ENCODE measurements at regions not wholly inside any gene's neighbourhood (a gene's known extent, or its start where the extent isn't known, plus 50 kb on each side); places are given as distances from the start of the nearest gene placed in this dataset.

- TF ChIP-seq CTCF (IDR thresholded peaks at IDR 0.05; ENCODE audit: insufficient read depth, low read length, poor library complexity, severe bottlenecking) (no peak), EZH2phosphoT487 (conservative IDR thresholded peaks at IDR 0.05; ENCODE audit: low read length) (no peak)
Observed at GRCh38 chr5:25027061-25027460, 382.3 kb upstream of the CDH10 start.

Data from SU-DHL-6 (cell line).